Cardiac muscle cell (in vitro differentiated cells and primary cell): ENCODE measurements at regions not wholly inside any gene's neighbourhood (a gene's known extent, or its start where the extent isn't known, plus 50 kb on each side); places are given as distances from the start of the nearest gene placed in this dataset.

Experiments
- DNase-seq, 2 donors: peaks; one replicate each; pipeline versions ENCODE4 v3.0.0 to v3.0.0-alpha.2; 2010 to 2017; ENCODE audit warnings: low read depth in 1 of 2, low spot score in 1 of 2
- H3K27ac ChIP-seq: fragments of 200-600 bp; sonication (generic); 2 replicates; pipeline ENCODE4 v1.5.1; 2016
- H3K27me3 ChIP-seq: fragments of 200-600 bp; sonication (generic); 2 replicates; pipeline ENCODE4 v1.6.0; 2016; ENCODE audit warnings: control low read depth
- H3K36me3 ChIP-seq: fragments of 200-600 bp; sonication (generic); 2 replicates; pipeline ENCODE4 v1.5.1; 2016; ENCODE audit warnings: control low read depth
- H3K4me1 ChIP-seq: fragments of 200-600 bp; sonication (generic); 2 replicates; pipeline ENCODE4 v1.8.1; 2017; ENCODE audit warnings: low read depth, mild to moderate bottlenecking, mixed run types
- H3K4me3 ChIP-seq: fragments of 200-600 bp; sonication (generic); 2 replicates; pipeline ENCODE4 v1.5.1; 2016; ENCODE audit warnings: mild to moderate bottlenecking
- H3K9me3 ChIP-seq: fragments of 200-600 bp; sonication (generic); 2 replicates; pipeline ENCODE4 v1.5.1; 2017; ENCODE audit warnings: low read depth, mild to moderate bottlenecking, control low read depth
- CTCF ChIP-seq: IDR thresholded peaks from 2 replicates; pipeline ENCODE4 v1.5.1; 2012; ENCODE audit warnings: low read depth, mild to moderate bottlenecking, low read length

DNA sequence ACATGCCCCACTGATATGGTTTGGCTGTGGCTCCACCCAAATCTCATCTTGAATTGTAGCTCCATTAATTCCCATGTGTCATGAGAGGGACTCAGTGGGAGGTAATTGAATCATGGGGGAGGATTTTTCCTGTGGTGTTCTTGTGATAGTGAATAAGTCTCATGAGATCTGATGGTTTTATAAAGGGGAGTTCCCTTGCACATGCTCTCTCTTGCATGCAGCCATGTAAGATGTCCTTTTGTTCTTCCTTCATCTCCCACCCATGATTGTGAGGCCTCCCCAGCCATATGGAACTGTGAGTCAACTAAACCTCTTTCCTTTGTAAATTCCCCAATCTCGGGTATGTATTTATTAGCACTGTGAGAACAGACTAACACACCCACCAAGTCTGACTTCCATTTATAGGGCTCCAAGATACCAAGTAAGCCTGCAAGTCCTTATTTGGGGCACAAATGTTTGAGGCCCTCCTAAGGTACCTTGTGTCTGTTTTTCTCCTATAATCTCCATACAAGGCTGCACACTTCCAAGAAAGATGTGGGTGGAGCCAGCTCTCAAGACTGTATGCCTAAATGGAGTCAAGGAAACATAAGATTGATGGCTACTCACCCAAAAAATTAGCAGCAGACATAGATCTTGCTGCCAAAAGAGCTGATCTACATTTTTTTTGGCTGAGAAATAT, 364.7 kb downstream of the TXNL1 start:
- H3K27ac ChIP-seq: no peak overlapping the region
- H3K4me1 ChIP-seq: no peaks in the 10 kb centered on the region
- H3K9me3 ChIP-seq: no peaks in the 10 kb centered on the region
- TF ChIP-seq CTCF: no peak
- H3K4me3 ChIP-seq: no peak overlapping the region
- H3K36me3 ChIP-seq: no peaks in the 10 kb centered on the region
- DNase-seq: no peak
- no peaks in the 10 kb centered on the region for H3K27me3 ChIP-seq

GRCh38 chr18:56270671-56271250, 367.6 kb downstream of the TXNL1 start:
- no peak for DNase-seq
- H3K4me3 ChIP-seq: no peak overlapping the region
- no peak overlapping the region for H3K27ac ChIP-seq
- H3K9me3 ChIP-seq: no peaks in the 10 kb centered on the region
- H3K27me3 ChIP-seq: no peaks in the 10 kb centered on the region
- H3K4me1 ChIP-seq: no peaks in the 10 kb centered on the region
- no peaks in the 10 kb centered on the region for H3K36me3 ChIP-seq
- no peak for TF ChIP-seq CTCF

- H3K27me3 ChIP-seq: no peaks in the 10 kb centered on the region
- no peak for DNase-seq
- no peaks in the 10 kb centered on the region for H3K4me1 ChIP-seq
- no peak overlapping the region for H3K27ac ChIP-seq
- no peaks in the 10 kb centered on the region for H3K36me3 ChIP-seq
- no peak overlapping the region for H3K4me3 ChIP-seq
- H3K9me3 ChIP-seq: no peaks in the 10 kb centered on the region
- no peak for TF ChIP-seq CTCF
Observed at GRCh38 chr18:56269958-56270357, 368.4 kb downstream of the TXNL1 start.

GRCh38 chr18:56268952-56269351, 369.4 kb downstream of the TXNL1 start:
- H3K4me3 ChIP-seq: no peak overlapping the region
- TF ChIP-seq CTCF: no peak
- H3K36me3 ChIP-seq: no peaks in the 10 kb centered on the region
- H3K27ac ChIP-seq: no peak overlapping the region
- no peaks in the 10 kb centered on the region for H3K4me1 ChIP-seq
- no peaks in the 10 kb centered on the region for H3K27me3 ChIP-seq
- no peak for DNase-seq
- H3K9me3 ChIP-seq: no peaks in the 10 kb centered on the region

DNA sequence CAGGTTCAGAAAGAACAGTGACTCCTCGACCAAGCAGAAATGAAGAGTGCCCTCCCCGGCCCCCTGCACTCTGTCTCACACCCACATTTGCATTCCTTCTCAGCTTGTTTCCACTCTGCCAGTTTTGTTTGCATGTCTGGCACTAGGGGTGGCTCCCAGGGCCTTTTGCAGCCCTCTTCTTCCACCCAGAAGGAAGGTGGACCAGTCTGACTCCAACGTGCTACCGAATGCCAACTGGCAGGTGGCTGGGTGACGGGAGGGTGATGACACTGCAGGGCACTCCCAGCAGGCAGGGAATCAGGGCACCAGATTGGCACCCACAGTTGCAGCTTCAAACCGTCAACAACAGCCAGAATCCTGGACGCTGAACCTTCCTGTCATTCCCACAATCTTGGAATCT, 371.1 kb downstream of the TXNL1 start:
- Histone ChIP-seq H3K36me3 (no peaks in the 10 kb centered on the region), H3K4me1 (peaks cover 5% of the 10 kb centered on the region), H3K27ac (no peak overlapping the region), H3K27me3 (no peaks in the 10 kb centered on the region), H3K4me3 (no peak overlapping the region), H3K9me3 (no peaks in the 10 kb centered on the region)
- DNase-seq: no peak
- no peak for TF ChIP-seq CTCF
